Upper lobe of left lung (tissue), 6 donors: ENCODE measurements at regions not wholly inside any gene's neighbourhood (a gene's known extent, or its start where the extent isn't known, plus 50 kb on each side); places are given as distances from the start of the nearest gene placed in this dataset.

Experiments used
- ATAC-seq, 2 donors: fragments of 200-7000 bp; cut with Tn5 transposase; one replicate each; pipeline ENCODE4 v1.9.1; 2022; ENCODE audit warnings: mild to moderate bottlenecking in 2 of 2, moderate library complexity in 2 of 2; ENCODE audit not compliant: low FRiP score in 2 of 2
- DNase-seq, 2 donors: peaks; one replicate each; pipeline ENCODE4 v3.0.0-alpha.2; 2019 to 2020
- H3K27ac ChIP-seq, 4 donors: fragments of 200-600 bp; sonication (generic); one replicate each; pipeline ENCODE4 v1.5.1; 2016 to 2019
- H3K27me3 ChIP-seq, 4 donors: fragments of 200-600 bp; sonication (generic); one replicate each; pipeline ENCODE4 v1.5.1; 2017 to 2019
- H3K36me3 ChIP-seq, 4 donors: fragments of 200-600 bp; sonication (generic); one replicate each; pipeline ENCODE4 v1.5.1; 2016 to 2019
- H3K4me1 ChIP-seq, 4 donors: fragments of 200-600 bp; sonication (generic); one replicate each; pipeline ENCODE4 v1.5.1; 2018 to 2019
- H3K4me3 ChIP-seq, 4 donors: fragments of 200-600 bp; sonication (generic); one replicate each; pipeline ENCODE4 v1.5.1; 2017 to 2019; ENCODE audit warnings: mild to moderate bottlenecking in 2 of 4, moderate library complexity in 1 of 4
- H3K9me3 ChIP-seq, 4 donors: fragments of 200-600 bp; sonication (generic); one replicate each; pipeline ENCODE4 v1.5.1; 2018 to 2019
- EP300 ChIP-seq, 4 donors: sonication (generic); formaldehyde crosslinking; IDR thresholded peaks; one replicate each; pipeline ENCODE4 v1.5.1; 2017; ENCODE audit warnings: antibody characterized with exemption in 4 of 4, control low read depth in 2 of 4
- POLR2A ChIP-seq, 4 donors: fragments of 450-650 bp; IDR thresholded peaks; one replicate each; pipeline ENCODE4 v1.5.1; 2016 to 2017; ENCODE audit warnings: antibody characterized with exemption in 4 of 4, mild to moderate bottlenecking in 2 of 4
- POLR2AphosphoS5 ChIP-seq, 2 donors: sonication (generic); formaldehyde crosslinking; IDR thresholded peaks; one replicate each; pipeline ENCODE4 v1.5.1; 2017; ENCODE audit warnings: antibody characterized with exemption in 2 of 2
- WGBS, 2 donors: methylation state at CpG; one replicate each; pipeline ENCODE4 v1.1.5; 2017 to 2018; 5-methylcytosine and 5-hydroxymethylcytosine counted together
- TF ChIP-seq, protein P1 (sequence below), 6 experiments: fragments of 450-650 bp in 4 of 6; fragments of 200-600 bp in 2 of 6; sonication (generic) in 2 of 6; IDR thresholded peaks; one replicate each; pipeline ENCODE4 v1.5.1; 2016 to 2019; ENCODE audit warnings: antibody characterized with exemption in 6 of 6
- donor health status: DM: no; HTN: no; CAD: no; lungs with moderate emphysema.
- donor health status: DM: no; HTN: yes; CAD: no; lungs with severe emphysema.

DNA sequence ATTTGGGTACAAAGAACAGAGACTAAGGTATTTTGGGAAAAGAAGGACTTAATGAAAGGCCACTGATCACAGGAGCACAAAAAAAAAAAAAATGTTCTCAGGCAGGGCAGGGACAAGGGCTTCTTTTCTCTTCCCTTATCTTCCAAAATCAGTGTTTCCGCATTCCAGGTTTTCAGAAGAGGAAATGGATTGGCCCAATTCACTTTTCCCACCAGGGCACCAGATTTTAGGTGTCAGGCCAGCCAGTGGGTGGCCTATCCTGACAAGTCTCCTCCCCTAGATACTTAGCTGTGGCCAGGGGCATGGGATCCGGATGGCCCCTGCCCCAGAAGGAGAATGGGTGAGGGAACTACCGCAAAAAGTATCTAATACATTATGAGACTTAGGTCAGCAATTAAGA, 88.9 kb upstream of the WAC start:
- Histone ChIP-seq H3K27ac (no peak overlapping the region), H3K36me3 (no peaks in the 10 kb centered on the region), H3K4me3 (no peak overlapping the region), H3K4me1 (no peaks in the 10 kb centered on the region), H3K27me3 (no peaks in the 10 kb centered on the region), H3K9me3 (no peaks in the 10 kb centered on the region)
- 68 to 77% methylated on average over 3 of the region's 3 CpGs for WGBS, 2 donors
- DNase-seq (no peak), ATAC-seq (no peak)
- TF ChIP-seq, protein P1, sequence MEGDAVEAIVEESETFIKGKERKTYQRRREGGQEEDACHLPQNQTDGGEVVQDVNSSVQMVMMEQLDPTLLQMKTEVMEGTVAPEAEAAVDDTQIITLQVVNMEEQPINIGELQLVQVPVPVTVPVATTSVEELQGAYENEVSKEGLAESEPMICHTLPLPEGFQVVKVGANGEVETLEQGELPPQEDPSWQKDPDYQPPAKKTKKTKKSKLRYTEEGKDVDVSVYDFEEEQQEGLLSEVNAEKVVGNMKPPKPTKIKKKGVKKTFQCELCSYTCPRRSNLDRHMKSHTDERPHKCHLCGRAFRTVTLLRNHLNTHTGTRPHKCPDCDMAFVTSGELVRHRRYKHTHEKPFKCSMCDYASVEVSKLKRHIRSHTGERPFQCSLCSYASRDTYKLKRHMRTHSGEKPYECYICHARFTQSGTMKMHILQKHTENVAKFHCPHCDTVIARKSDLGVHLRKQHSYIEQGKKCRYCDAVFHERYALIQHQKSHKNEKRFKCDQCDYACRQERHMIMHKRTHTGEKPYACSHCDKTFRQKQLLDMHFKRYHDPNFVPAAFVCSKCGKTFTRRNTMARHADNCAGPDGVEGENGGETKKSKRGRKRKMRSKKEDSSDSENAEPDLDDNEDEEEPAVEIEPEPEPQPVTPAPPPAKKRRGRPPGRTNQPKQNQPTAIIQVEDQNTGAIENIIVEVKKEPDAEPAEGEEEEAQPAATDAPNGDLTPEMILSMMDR (IDR thresholded peaks at IDR 0.05) = no peak
- TF ChIP-seq POLR2AphosphoS5 (IDR thresholded peaks at IDR 0.05) (no peak), EP300 (IDR thresholded peaks at IDR 0.05) (no peak), POLR2A (IDR thresholded peaks at IDR 0.05) (no peak)

DNA sequence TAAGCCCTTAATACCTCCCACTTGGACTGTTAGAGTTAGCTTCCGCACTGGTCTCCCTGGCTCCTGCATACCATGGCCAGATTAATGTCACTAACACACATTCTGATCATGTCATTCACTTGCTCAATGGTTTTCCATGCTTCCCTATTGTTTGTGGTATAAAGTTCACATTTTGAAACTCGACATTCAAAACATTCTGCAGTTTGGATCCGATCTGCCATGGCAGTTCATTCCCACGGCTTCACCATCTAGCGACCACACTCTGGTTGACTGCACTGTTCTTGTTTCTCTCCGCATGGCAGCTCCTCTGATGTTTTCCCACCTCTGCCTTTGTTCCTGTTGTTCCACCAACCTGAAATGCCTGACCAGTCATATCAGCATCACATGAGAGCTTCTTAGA, 87.4 kb upstream of the WAC start:
- H3K27ac ChIP-seq = no peak overlapping the region
- ATAC-seq (no peak), DNase-seq (no peak)
- H3K4me1 ChIP-seq = no peaks in the 10 kb centered on the region
- TF ChIP-seq, protein P1 (IDR thresholded peaks at IDR 0.05) = no peak
- TF ChIP-seq EP300 (IDR thresholded peaks at IDR 0.05) (no peak), POLR2A (IDR thresholded peaks at IDR 0.05) (no peak), POLR2AphosphoS5 (IDR thresholded peaks at IDR 0.05) (no peak)
- H3K27me3 ChIP-seq = no peaks in the 10 kb centered on the region
- WGBS, 2 donors = 89% methylated on average over 6 of the region's 6 CpGs
- H3K36me3 ChIP-seq = no peaks in the 10 kb centered on the region
- no peak overlapping the region for H3K4me3 ChIP-seq
- H3K9me3 ChIP-seq = no peaks in the 10 kb centered on the region

DNA sequence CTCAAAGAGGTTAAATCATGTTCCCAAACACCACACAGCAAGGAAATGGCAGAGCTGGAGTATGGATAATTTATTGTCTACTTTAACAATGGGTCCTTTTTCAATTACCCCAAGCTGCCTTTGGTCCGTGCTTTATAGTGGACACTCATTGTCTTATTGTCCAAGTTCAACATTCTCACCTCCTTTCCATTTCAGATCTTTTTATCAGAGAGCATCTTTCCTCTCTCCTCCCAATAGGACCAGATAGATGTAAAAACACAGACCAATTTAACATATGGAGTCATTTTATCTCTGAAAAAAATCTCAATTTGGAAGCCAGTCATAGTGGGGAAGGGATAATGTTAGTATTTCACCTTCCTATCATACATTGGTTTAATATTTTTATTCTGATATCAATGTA, 83.5 kb upstream of the WAC start:
- no peaks in the 10 kb centered on the region for H3K4me1 ChIP-seq
- DNase-seq (no peak), ATAC-seq (no peak)
- H3K27me3 ChIP-seq = no peaks in the 10 kb centered on the region
- TF ChIP-seq POLR2A (IDR thresholded peaks at IDR 0.05) (no peak), EP300 (IDR thresholded peaks at IDR 0.05) (no peak), POLR2AphosphoS5 (IDR thresholded peaks at IDR 0.05) (no peak)
- TF ChIP-seq, protein P1 (IDR thresholded peaks at IDR 0.05) = no peak
- 73 to 95% methylated on average over 1 of the region's 1 CpG for WGBS, 2 donors
- no peak overlapping the region for H3K4me3 ChIP-seq
- no peak overlapping the region for H3K27ac ChIP-seq
- H3K9me3 ChIP-seq = peaks cover 0 to 4% (median 0%) of the 10 kb centered on the region in 4 donors
- no peaks in the 10 kb centered on the region for H3K36me3 ChIP-seq

DNA sequence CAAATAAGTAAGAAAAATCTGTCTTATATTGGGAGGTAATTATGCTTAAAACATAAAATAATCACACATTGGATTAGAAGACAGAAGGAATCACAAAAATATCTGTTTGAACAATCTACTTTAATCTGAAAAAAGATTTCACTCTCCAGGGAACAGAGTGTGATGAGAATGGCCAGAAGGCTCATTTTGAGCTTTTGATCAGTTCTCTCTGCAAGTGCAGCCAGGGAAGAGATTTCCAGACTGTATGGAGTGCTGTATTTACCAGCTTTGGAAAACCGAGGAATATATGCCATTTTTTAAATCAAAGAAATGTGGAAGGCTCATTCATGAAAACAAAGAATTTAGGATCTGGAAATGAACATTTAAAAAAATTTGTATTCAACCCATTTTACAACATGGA, 83.0 kb upstream of the WAC start:
- WGBS, 2 donors = 81 to 86% methylated on average over 1 of the region's 1 CpG
- no peak overlapping the region for H3K4me3 ChIP-seq
- no peak for ATAC-seq

DNA sequence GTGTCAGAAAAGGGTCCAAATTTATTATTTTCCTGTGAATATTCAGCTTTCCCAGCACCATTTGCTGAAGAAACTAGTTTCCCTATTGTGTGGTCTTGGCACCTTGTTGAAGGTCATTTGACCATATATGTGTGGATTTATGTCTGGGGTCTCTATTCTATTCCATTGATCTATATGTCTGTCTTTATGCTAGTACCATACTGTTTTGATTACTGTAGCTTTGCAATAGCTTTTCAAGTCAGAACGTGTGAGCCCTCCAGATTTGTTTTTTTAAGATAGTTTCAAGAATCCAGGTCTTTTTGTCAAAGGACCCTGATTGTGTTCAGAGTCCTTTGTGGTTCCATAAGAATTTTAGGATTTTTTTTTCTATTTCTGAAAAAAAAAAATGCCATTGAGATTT, 79.0 kb upstream of the WAC start:
- no peak for DNase-seq
- Histone ChIP-seq H3K4me1 (no peaks in the 10 kb centered on the region), H3K4me3 (no peak overlapping the region), H3K36me3 (no peaks in the 10 kb centered on the region), H3K9me3 (peaks cover 0 to 4% (median 0%) of the 10 kb centered on the region in 4 donors), H3K27ac (no peak overlapping the region), H3K27me3 (no peaks in the 10 kb centered on the region)
- TF ChIP-seq POLR2A (IDR thresholded peaks at IDR 0.05) (no peak), EP300 (IDR thresholded peaks at IDR 0.05) (no peak), POLR2AphosphoS5 (IDR thresholded peaks at IDR 0.05) (no peak)
- TF ChIP-seq, protein P1 (IDR thresholded peaks at IDR 0.05) = no peak
- no peak for ATAC-seq
- 85 to 90% methylated on average over 1 of the region's 1 CpG for WGBS, 2 donors

More for the DNA sequence above, 83.0 kb upstream of the WAC start:
- peaks cover 0 to 4% (median 0%) of the 10 kb centered on the region in 4 donors for H3K9me3 ChIP-seq
- no peaks in the 10 kb centered on the region for H3K27me3 ChIP-seq
- TF ChIP-seq EP300 (IDR thresholded peaks at IDR 0.05) (no peak), POLR2AphosphoS5 (IDR thresholded peaks at IDR 0.05) (no peak), POLR2A (IDR thresholded peaks at IDR 0.05) (no peak)
- TF ChIP-seq, protein P1 (IDR thresholded peaks at IDR 0.05) = no peak
- H3K36me3 ChIP-seq = no peaks in the 10 kb centered on the region
- DNase-seq = no peak
- no peaks in the 10 kb centered on the region for H3K4me1 ChIP-seq
- H3K27ac ChIP-seq = no peak overlapping the region
